GM19467 (cell line): ENCODE measurements at regions not wholly inside any gene's neighbourhood (a gene's known extent, or its start where the extent isn't known, plus 50 kb on each side); places are given as distances from the start of the nearest gene placed in this dataset.
A peak's percentile ranks its signal among the peaks of the same experiment; 100 is the strongest.
"Not testable (repeated sequence)": the region's sequence is repeated elsewhere in the genome, so short reads cannot be mapped to it uniquely, and the experiment has no call there.

Source experiments
- ATAC-seq: cut with Tn5 transposase; IDR thresholded peaks from one replicate; pipeline ENCODE4 v1.9.1; 2021; ENCODE audit warnings: mild to moderate bottlenecking, moderate library complexity; ENCODE audit not compliant: unreplicated experiment

GRCh38 chrX:5708251-5708650, 520.4 kb downstream of the NLGN4X start:
- no peak for ATAC-seq

DNA sequence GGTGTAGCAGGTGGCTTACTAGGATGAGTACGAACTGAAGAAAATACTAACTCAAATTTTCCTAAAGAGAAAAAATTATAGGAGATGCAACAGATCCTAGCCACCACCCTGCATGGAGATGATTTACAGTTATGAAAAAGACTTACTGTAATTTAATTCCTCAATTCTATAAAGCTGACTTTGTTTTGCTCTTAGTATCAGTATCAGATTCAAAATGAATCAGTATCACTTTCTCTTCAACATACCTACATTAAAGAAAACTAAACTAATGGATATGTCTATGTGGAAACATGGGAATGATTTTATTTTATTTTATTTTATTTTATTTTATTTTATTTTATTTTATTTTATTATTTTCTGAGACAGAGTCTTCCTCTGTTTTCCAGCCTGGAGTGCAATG, 525.8 kb downstream of the NLGN4X start:
- ATAC-seq = no peak

GRCh38 chrX:5695971-5696370, 532.7 kb downstream of the NLGN4X start:
- ATAC-seq = no peak

- no peak for ATAC-seq
Measured at GRCh38 chrX:5683996-5684395, 544.7 kb downstream of the NLGN4X start.

GRCh38 chrX:5681159-5681558, 547.5 kb downstream of the NLGN4X start:
- ATAC-seq = no peak

- no peak for ATAC-seq
Measured at GRCh38 chrX:5674036-5674435, 554.6 kb downstream of the NLGN4X start.

DNA sequence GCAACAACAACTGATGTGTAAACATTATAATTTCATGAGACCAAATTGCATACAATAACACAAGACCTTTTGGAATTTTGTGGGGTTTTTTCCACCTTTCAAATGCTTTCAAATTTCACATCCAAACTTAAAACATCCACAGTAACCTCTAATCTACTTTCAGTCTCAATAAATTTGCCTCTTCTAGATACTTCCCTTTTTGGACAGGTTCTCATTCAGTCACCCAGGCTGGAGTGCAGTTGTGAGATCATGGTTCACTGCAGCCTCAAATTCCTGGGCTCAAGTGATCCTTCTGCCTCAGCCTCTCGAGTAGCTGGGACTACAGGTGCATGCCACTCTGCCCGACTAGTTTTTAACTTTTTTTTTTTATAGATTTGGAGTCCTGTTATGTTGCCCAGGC, 556.6 kb downstream of the NLGN4X start:
- no peak for ATAC-seq

DNA sequence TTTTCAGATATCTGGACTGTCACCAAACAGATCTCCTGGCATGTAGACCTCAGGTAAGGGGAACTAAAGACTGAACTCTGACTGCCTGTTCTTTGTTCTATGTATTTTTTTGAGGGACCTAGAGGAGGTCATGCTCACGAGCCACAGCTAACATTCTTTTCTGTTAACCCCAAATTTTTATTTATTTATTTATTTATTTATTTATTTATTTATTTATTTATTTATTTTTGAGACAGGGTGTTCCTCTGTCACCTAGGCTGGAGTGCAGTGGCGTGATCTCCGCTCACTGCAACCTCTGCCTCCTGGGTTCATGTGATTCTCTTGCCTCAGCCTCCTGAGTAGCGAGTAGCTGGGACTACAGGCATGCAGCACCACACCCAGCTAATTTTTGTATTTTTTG, 562.0 kb downstream of the NLGN4X start:
- not testable (repeated sequence) for ATAC-seq

DNA sequence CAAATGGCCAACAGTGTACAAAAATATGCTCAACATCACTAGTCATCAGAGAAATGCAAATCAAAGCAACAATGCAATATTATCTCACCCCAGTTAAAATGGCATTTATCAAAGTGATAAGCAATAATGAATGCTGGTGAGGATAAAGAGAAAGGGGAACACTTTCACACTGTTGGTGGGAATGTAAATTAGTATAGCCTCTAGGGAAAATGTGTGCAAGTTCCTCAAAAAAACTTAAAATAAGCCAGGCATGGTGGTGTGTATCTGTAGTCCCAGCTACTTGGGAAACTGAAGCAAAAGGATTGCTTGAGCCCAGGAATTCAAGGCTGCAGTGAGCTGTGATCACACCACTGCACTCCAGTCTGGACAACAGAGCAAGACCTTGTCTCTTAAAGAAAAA, 572.1 kb downstream of the NLGN4X start:
- no peak for ATAC-seq

DNA sequence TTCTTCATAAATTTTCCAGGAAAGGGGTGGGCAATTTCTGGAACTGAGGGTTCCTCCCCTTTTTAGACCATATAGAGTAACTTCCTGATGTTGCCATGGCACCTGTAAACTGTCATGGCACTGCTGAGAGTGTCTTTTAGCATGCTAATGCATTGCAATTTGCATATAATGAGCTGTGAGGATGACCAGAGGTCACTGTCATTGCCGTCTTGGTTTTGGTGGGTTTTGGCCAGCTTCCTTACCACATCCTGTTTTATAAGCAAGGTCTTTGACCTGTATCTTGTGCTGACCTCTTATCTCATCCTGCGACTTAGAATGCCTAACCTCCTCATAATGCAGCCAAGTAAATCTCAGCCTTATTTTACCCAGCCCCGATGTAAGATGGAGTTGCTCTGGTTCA, 577.8 kb downstream of the NLGN4X start:
- ATAC-seq = no peak

- ATAC-seq = no peak
Measured at GRCh38 chrX:5648941-5649568, 579.6 kb downstream of the NLGN4X start.

DNA sequence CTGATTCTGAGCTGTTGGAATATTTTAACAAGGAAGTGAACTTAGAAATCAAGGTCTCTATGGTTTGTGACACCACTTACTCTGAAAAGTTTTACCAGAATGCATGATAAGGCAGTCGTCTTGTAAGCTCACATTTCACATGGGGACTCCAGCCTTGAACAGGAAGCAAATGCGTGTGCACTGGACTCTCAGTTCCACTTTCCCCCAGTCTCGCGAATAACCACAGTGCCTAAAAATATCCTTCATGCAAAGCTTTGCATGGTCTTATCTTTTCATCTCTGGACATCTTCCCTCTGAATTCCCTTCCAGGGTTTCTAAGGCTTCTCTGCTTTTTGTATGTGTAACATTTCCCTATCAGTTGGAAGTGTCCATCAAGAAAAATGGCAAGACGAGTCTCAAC, 581.8 kb downstream of the NLGN4X start:
- peak; percentile 96 for ATAC-seq

DNA sequence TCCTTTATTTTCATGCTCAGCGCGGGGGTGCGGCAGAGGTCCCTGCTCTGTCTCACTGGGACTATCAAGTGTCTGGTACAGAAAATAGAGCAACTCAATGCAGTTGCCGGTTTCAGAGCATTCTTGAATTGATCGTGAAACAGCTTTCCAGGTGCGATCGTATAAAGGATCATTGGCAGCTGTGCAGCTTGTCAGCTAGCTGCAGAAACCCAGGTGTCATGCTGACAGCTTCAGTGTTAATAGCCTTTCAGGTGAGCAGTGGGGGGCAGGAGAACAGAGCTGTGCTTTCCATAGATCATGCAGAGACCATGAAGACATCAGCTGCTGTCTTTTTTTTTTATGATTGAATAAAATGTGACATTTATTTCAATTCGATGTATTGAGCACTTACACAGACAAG, 583.9 kb downstream of the NLGN4X start:
- ATAC-seq = no peak

DNA sequence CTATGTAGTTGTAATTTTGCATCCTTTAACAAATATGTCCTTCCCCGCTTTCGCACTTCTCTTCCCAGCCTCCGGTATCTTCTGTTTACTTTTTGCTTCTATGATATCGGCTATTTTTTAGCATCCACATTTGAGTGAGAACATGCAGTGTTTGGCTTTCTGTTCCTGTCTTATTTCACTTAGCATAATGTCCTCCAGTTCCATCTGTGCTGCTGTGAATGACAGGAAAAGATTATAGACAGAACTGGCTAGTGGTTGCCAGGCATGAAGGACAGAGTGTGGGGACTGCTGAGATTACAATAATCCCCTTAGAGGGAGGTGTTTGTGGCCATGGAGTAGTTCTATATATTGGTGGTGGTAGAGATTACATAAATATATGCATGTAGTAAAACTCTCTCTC, 588.6 kb downstream of the NLGN4X start:
- no peak for ATAC-seq

GRCh38 chrX:5638572-5638971, 590.1 kb downstream of the NLGN4X start:
- no peak for ATAC-seq

DNA sequence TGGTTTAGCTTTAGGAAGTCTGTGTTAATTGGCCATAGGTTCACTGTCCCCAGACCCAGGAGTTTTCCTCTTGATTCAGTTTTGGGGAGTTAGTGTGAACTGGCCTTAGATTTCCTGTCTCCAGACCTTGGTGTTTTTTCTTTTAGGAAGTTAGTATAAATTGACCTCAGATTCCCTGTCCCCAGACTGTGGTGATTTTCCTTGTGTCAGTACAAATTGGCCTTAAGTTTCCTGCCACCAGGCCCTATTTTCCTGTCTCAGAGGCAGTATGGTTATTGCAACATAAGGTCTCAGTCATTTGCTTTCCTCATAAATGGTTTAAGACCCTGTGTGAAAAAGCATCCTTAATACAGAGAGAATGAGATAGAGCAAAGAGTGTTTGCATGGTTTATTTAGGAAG, 595.8 kb downstream of the NLGN4X start:
- no peak for ATAC-seq

GRCh38 chrX:5632061-5632614, 596.5 kb downstream of the NLGN4X start:
- no peak for ATAC-seq

DNA sequence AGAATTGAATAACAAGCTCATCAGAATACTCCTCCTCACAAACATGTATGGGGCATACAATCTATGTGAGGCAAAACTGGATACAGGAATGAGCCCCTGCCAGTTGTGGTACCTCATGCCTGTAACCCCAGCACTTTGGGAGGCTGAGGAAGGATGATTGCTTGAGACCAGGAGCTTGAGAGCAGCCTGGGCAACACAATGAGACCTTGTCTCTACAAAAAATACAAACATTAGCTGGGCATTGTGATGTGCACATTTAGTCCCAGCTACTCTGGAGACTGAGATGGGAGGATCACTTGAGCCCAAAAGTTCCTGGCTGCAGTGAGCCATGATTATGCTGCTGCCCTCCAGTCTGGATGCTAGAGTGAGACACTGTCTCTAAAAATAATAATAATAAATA, 611.0 kb downstream of the NLGN4X start:
- no peak for ATAC-seq

- no peak for ATAC-seq
Measured at GRCh38 chrX:5595570-5595969, 633.1 kb downstream of the NLGN4X start.

DNA sequence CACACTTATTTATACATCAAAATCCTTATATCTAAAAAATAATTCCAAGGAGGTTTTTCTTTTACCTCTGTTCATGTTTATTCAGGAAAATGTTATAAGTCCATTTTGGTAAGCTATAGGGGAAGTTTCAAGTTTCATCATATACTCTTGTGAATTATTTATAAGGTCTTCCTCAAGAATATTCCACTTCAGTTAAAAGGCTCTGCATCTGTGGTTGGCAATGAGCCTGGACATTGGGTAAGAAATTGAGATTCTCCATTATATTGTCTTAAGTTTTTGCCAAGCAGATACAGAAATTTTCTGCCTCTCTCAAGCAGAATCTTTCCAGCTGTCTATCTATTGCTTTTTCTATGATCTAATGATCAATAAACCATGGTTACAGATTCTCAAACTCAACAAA, 641.9 kb downstream of the NLGN4X start:
- no peak for ATAC-seq

DNA sequence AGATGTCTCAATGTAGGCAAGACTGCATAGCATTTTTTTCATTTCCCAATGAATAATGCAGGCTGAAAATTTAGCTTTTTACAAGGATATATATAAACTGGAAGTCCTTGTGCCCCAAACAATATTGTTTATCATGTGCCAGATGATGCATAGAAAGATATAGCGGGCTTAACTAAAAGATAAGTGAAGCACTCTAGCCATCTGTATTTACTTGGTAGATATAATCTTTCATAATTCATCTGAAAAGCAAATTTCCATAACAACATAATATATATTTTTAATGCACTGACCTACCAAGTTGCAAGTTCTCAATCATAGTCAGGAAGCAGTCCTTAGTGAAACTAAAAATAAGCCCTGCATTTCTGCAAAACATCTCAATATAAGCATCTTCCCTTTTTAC, 653.3 kb downstream of the NLGN4X start:
- ATAC-seq = no peak

- ATAC-seq = no peak
Measured at GRCh38 chrX:5568934-5569333, 659.7 kb downstream of the NLGN4X start.

GRCh38 chrX:5559386-5559785, 669.3 kb downstream of the NLGN4X start:
- no peak for ATAC-seq
